HepG2 (cell line): ENCODE measurements at regions not wholly inside any gene's neighbourhood (a gene's known extent, or its start where the extent isn't known, plus 50 kb on each side); places are given as distances from the start of the nearest gene placed in this dataset.

Experiments used
- ATAC-seq: fragments of 200-7000 bp; cut with Tn5 transposase; 3 replicates; pipeline ENCODE4 v1.9.1; 2020; ENCODE audit warnings: mild to moderate bottlenecking, moderate library complexity
- BruUV-seq: library from RNA; stranded (reverse); fragments of 400-500 nt; replicated peaks from 2 replicates; lab custom pipeline; 2021; lab: Mats Ljungman, UMichigan
- CTCF ChIA-PET: fragments of 300-600 bp; formaldehyde crosslinking; extraction: SDS; loops from one replicate; lab custom pipeline; 2021; ENCODE audit warnings: low total read pairs, inconsistent platforms, low intra/inter-chr PET ratio; lab: Yijun Ruan, JAX
- POLR2A ChIA-PET: fragments of 350-600 bp; sonication (Branson Sonifier 250); formaldehyde crosslinking; loops from one replicate; lab custom pipeline; 2020; ENCODE audit warnings: antibody characterized with exemption, inconsistent platforms; lab: Yijun Ruan, JAX
- DNase-seq: peaks from one replicate; pipeline ENCODE4 v3.0.0-alpha.2; 2015; ENCODE audit warnings: low spot score
- FAIRE-seq: peaks from 3 replicates; lab custom pipeline; 2011; peaks lifted over from hg19 to GRCh38; lab: Jason Lieb, UNC
- H2AFZ ChIP-seq: one replicate; pipeline ENCODE4 v1.6.1; 2011; ENCODE audit warnings: low read length, inconsistent platforms
- H3K27ac ChIP-seq: fragments of 300-600 bp; 3 replicates; pipeline ENCODE4 v1.8.0; 2011; ENCODE audit warnings: mixed run types, mild to moderate bottlenecking, mixed read lengths, low read length, inconsistent platforms; ENCODE audit not compliant: insufficient read depth; ENCODE audit errors: extremely low read length
- H3K27me3 ChIP-seq, 2 experiments: fragments of 200-600 bp in 1 of 2; 2 replicates in 1 of 2; 3 replicates in 1 of 2; pipeline versions ENCODE4 v1.6.0 to v1.8.0; 2011; ENCODE audit warnings: low read length in 2 of 2, mild to moderate bottlenecking in 2 of 2, moderate library complexity in 2 of 2, inconsistent platforms in 1 of 2; ENCODE audit not compliant: insufficient read depth in 2 of 2, control insufficient read depth in 1 of 2
- H3K36me3 ChIP-seq, 2 experiments: fragments of 200-600 bp in 1 of 2; replicated peaks in 1 of 2; 2 replicates in 1 of 2; 3 replicates in 1 of 2; pipeline versions ENCODE4 v1.5.1 to v1.8.0; 2011; ENCODE audit warnings: low read length in 2 of 2, inconsistent platforms in 1 of 2; ENCODE audit not compliant: insufficient read depth in 2 of 2, control insufficient read depth in 1 of 2
- H3K4me1 ChIP-seq: 2 replicates; pipeline ENCODE4 v1.5.1; 2012; ENCODE audit warnings: low read length, inconsistent platforms; ENCODE audit not compliant: insufficient read depth
- H3K4me2 ChIP-seq: 2 replicates; pipeline ENCODE4 v1.6.0; 2011; ENCODE audit warnings: low read depth, low read length, inconsistent platforms
- H3K4me3 ChIP-seq, 3 experiments: fragments of 200-600 bp in 1 of 3; sonication (generic), shearing (Covaris generic) in 1 of 3; replicated peaks in 1 of 3; 2 replicates each; pipeline ENCODE4 v1.5.1; 2011 to 2016; ENCODE audit warnings: low read length in 3 of 3, inconsistent platforms in 2 of 3, low read depth in 2 of 3, mild to moderate bottlenecking in 2 of 3, control low read depth in 1 of 3, mixed read lengths in 1 of 3; ENCODE audit not compliant: insufficient read depth in 1 of 3
- H3K79me2 ChIP-seq: one replicate; pipeline ENCODE4 v1.6.1; 2011; ENCODE audit warnings: low read length, inconsistent platforms; ENCODE audit not compliant: insufficient read depth
- H3K9ac ChIP-seq: 2 replicates; pipeline ENCODE4 v1.6.0; 2011; ENCODE audit warnings: mild to moderate bottlenecking, low read depth, low read length, inconsistent platforms; ENCODE audit not compliant: insufficient read depth
- H3K9me3 ChIP-seq: 2 replicates; pipeline ENCODE4 v1.5.1; 2012; ENCODE audit warnings: mild to moderate bottlenecking, low read length
- H4K20me1 ChIP-seq: 2 replicates; pipeline ENCODE4 v1.6.0; 2011; ENCODE audit warnings: inconsistent platforms, mild to moderate bottlenecking, low read length, moderate library complexity; ENCODE audit not compliant: insufficient read depth
- ADNP ChIP-seq: sonication (generic); formaldehyde crosslinking; IDR thresholded peaks from 2 replicates; pipeline ENCODE4 v1.4.0; 2020; ENCODE audit warnings: missing genetic modification reagents
- FLYWCH1 ChIP-seq: sonication (generic); formaldehyde crosslinking; IDR thresholded peaks from 2 replicates; pipeline ENCODE4 v1.8.1; 2023; ENCODE audit warnings: mild to moderate bottlenecking, missing genetic modification reagents
- NR2C2 ChIP-seq: sonication (generic); formaldehyde crosslinking; IDR thresholded peaks from 2 replicates; pipeline ENCODE4 v1.4.0; 2020; ENCODE audit warnings: missing genetic modification reagents, mild to moderate bottlenecking, moderate library complexity, borderline replicate concordance
- RERE ChIP-seq: IDR thresholded peaks from 2 replicates; pipeline ENCODE4 v1.6.1; 2016; ENCODE audit warnings: low read depth, missing genetic modification reagents, missing compliant biosample characterization
- SRF ChIP-seq: IDR thresholded peaks from 2 replicates; pipeline ENCODE4 v1.6.1; 2011; ENCODE audit warnings: mild to moderate bottlenecking, low read depth, low read length, moderate library complexity
- ZFP36L2 ChIP-seq: sonication (generic); formaldehyde crosslinking; IDR thresholded peaks from 2 replicates; pipeline ENCODE4 v1.4.0; 2020; ENCODE audit warnings: missing genetic modification reagents
- ZMAT3 ChIP-seq: sonication (generic); formaldehyde crosslinking; conservative IDR thresholded peaks from 2 replicates; pipeline ENCODE4 v1.7.0; 2021; ENCODE audit warnings: missing genetic modification reagents
- ZMYM3 ChIP-seq: sonication (generic); formaldehyde crosslinking; IDR thresholded peaks from 2 replicates; pipeline ENCODE4 v1.5.1; 2020; ENCODE audit warnings: mild to moderate bottlenecking, missing genetic modification reagents
- ZNF235 ChIP-seq: sonication (generic); formaldehyde crosslinking; IDR thresholded peaks from 2 replicates; pipeline ENCODE4 v1.8.1; 2023; ENCODE audit warnings: mild to moderate bottlenecking, missing genetic modification reagents, borderline replicate concordance
- ZNF569 ChIP-seq: sonication (generic); formaldehyde crosslinking; IDR thresholded peaks from 2 replicates; pipeline ENCODE4 v1.5.0; 2020; ENCODE audit warnings: mild to moderate bottlenecking, missing genetic modification reagents, moderate library complexity, borderline replicate concordance
- ZNF816 ChIP-seq: sonication (generic); formaldehyde crosslinking; IDR thresholded peaks from 2 replicates; pipeline ENCODE4 v1.8.0; 2022; ENCODE audit warnings: missing genetic modification reagents, mild to moderate bottlenecking, borderline replicate concordance
- WGBS: methylation state at CpG from one replicate; pipeline ENCODE4 v1.1.6; 2017; ENCODE audit warnings: low lambda C conversion rate; 5-methylcytosine and 5-hydroxymethylcytosine counted together
- in situ Hi-C: cut with HindIII; loops from 2 replicates; pipeline ENCODE4 v1.10.0; 2017; ENCODE audit warnings: low pct_unique_long_range_greater_than_20kb; ENCODE audit not compliant: extremely low pct_ligation_motif_present
- intact Hi-C: fragments of 100-400 bp; cut with micrococcal nuclease; formaldehyde crosslinking; loops from one replicate; pipeline ENCODE4 v1.10.0; 2022; ENCODE audit not compliant: unreplicated experiment
- TF ChIP-seq, protein P1 (sequence below): sonication (generic); formaldehyde crosslinking; IDR thresholded peaks from 2 replicates; pipeline ENCODE4 v1.4.0; 2020; ENCODE audit warnings: missing genetic modification reagents
- TF ChIP-seq, protein P2 (sequence below): sonication (generic); formaldehyde crosslinking; IDR thresholded peaks from 2 replicates; pipeline ENCODE4 v1.4.0; 2020; ENCODE audit warnings: missing genetic modification reagents
- TF ChIP-seq, protein P3 (sequence below): sonication (generic); formaldehyde crosslinking; IDR thresholded peaks from 2 replicates; pipeline ENCODE4 v1.9.0; 2021; ENCODE audit warnings: missing genetic modification reagents, borderline replicate concordance

DNA sequence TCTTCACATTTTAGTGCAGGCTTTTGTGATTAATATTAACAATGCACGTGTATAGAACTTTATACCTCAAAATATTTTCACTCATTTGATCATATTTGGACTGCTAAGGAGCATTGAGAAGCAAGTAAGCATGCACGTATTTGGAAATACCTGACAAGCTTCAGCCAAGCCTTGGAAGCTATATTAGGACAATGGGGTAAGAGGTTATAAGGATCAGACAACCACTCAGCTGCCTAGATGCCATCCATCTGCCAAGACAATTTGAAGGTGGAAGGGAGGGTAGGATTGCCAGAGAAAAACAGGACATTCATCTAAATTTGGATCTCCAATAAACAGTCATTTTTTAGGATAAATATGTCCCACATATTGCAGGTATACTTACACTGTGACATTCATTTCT lies 394.9 kb upstream of the CFAP20DC start:
- FAIRE-seq = no peak
- no TSS peak for BruUV-seq
- H3K9me3 ChIP-seq = no peaks in the 10 kb centered on the region
- TF ChIP-seq, protein P1, sequence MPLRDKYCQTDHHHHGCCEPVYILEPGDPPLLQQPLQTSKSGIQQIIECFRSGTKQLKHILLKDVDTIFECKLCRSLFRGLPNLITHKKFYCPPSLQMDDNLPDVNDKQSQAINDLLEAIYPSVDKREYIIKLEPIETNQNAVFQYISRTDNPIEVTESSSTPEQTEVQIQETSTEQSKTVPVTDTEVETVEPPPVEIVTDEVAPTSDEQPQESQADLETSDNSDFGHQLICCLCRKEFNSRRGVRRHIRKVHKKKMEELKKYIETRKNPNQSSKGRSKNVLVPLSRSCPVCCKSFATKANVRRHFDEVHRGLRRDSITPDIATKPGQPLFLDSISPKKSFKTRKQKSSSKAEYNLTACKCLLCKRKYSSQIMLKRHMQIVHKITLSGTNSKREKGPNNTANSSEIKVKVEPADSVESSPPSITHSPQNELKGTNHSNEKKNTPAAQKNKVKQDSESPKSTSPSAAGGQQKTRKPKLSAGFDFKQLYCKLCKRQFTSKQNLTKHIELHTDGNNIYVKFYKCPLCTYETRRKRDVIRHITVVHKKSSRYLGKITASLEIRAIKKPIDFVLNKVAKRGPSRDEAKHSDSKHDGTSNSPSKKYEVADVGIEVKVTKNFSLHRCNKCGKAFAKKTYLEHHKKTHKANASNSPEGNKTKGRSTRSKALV = no peak
- TF ChIP-seq ZFP36L2 (no peak), RERE (no peak), ADNP (CRISPR knock-in tag) (no peak), ZMAT3 (CRISPR knock-in tag) (no peak), NR2C2 (no peak), ZNF816 (no peak), ZMYM3 (CRISPR knock-in tag) (no peak), SRF (no peak), ZNF235 (CRISPR knock-in tag) (no peak), ZNF569 (CRISPR knock-in tag) (no peak), FLYWCH1 (CRISPR knock-in tag) (no peak)
- TF ChIP-seq, protein P2, sequence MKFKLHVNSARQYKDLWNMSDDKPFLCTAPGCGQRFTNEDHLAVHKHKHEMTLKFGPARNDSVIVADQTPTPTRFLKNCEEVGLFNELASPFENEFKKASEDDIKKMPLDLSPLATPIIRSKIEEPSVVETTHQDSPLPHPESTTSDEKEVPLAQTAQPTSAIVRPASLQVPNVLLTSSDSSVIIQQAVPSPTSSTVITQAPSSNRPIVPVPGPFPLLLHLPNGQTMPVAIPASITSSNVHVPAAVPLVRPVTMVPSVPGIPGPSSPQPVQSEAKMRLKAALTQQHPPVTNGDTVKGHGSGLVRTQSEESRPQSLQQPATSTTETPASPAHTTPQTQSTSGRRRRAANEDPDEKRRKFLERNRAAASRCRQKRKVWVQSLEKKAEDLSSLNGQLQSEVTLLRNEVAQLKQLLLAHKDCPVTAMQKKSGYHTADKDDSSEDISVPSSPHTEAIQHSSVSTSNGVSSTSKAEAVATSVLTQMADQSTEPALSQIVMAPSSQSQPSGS (CRISPR knock-in tag) = no peak
- TF ChIP-seq, protein P3, sequence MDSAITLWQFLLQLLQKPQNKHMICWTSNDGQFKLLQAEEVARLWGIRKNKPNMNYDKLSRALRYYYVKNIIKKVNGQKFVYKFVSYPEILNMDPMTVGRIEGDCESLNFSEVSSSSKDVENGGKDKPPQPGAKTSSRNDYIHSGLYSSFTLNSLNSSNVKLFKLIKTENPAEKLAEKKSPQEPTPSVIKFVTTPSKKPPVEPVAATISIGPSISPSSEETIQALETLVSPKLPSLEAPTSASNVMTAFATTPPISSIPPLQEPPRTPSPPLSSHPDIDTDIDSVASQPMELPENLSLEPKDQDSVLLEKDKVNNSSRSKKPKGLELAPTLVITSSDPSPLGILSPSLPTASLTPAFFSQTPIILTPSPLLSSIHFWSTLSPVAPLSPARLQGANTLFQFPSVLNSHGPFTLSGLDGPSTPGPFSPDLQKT (CRISPR knock-in tag) = no peak

More for the DNA sequence above, 394.9 kb upstream of the CFAP20DC start:
- Histone ChIP-seq H3K27me3 (no peaks in the 10 kb centered on the region; a peak in 1 of 5 replicates), H3K79me2 (no peaks in the 10 kb centered on the region), H3K27ac (no peak overlapping the region), H3K4me2 (no peak overlapping the region), H4K20me1 (no peaks in the 10 kb centered on the region), H3K4me3 (no peak overlapping the region), H2AFZ (no peak overlapping the region), H3K9ac (no peak overlapping the region), H3K36me3 (no peaks in the 10 kb centered on the region), H3K4me1 (no peaks in the 10 kb centered on the region)
- ATAC-seq = no peak
- 2% methylated on average over 2 of the region's 2 CpGs for WGBS
- no peak for DNase-seq
- ChIA-PET CTCF (no interaction called here), POLR2A (no interaction called here)
- in situ Hi-C loops = no loop called here
- intact Hi-C loops = no loop called here
